Kidney (tissue), 13 donors: ENCODE measurements at regions not wholly inside any gene's neighbourhood (a gene's known extent, or its start where the extent isn't known, plus 50 kb on each side); places are given as distances from the start of the nearest gene placed in this dataset.

Experiments used
- DNase-seq, 5 donors: peaks; one replicate each; pipeline ENCODE4 v3.0.0-alpha.2; 2013 to 2020
- FAIRE-seq: peaks from 2 replicates; lab custom pipeline; 2012; peaks lifted over from hg19 to GRCh38; lab: Jason Lieb, UNC
- H3K27ac ChIP-seq, 2 donors: one replicate each; pipeline ENCODE4 v1.7.0; 2013; ENCODE audit warnings: low read depth in 2 of 2, low read length in 2 of 2, inconsistent platforms in 1 of 2
- H3K27me3 ChIP-seq: one replicate; pipeline ENCODE4 v1.7.1; 2013; ENCODE audit warnings: low read length, inconsistent platforms; ENCODE audit not compliant: control insufficient read depth, insufficient read depth
- H3K36me3 ChIP-seq, 3 donors: one replicate each; pipeline versions ENCODE4 v1.7.0 to v1.7.1; 2013; ENCODE audit warnings: low read length in 3 of 3, control low read depth in 1 of 3, inconsistent platforms in 1 of 3; ENCODE audit not compliant: insufficient read depth in 3 of 3, control insufficient read depth in 2 of 3
- H3K4me1 ChIP-seq, 3 donors: one replicate each; pipeline versions ENCODE4 v1.7.0 to v1.7.1; 2013; ENCODE audit warnings: low read length in 3 of 3, inconsistent platforms in 1 of 3, low read depth in 1 of 3; ENCODE audit not compliant: control insufficient read depth in 2 of 3, insufficient read depth in 2 of 3
- H3K4me3 ChIP-seq, 3 donors: one replicate each; pipeline versions ENCODE4 v1.7.0 to v1.8.1; 2013; ENCODE audit warnings: low read length in 3 of 3, control low read depth in 1 of 3, inconsistent platforms in 1 of 3
- H3K9ac ChIP-seq, 3 donors: one replicate each; pipeline versions ENCODE4 v1.7.0 to v1.7.1; 2013; ENCODE audit warnings: low read length in 3 of 3, control low read depth in 1 of 3, inconsistent platforms in 1 of 3
- H3K9me3 ChIP-seq, 3 donors: one replicate each; pipeline versions ENCODE4 v1.7.0 to v1.7.1; 2013; ENCODE audit warnings: low read length in 3 of 3, control low read depth in 1 of 3, inconsistent platforms in 1 of 3; ENCODE audit not compliant: control insufficient read depth in 2 of 3, insufficient read depth in 1 of 3
- CTCF ChIP-seq: IDR thresholded peaks from 3 replicates; pipeline ENCODE4 v1.5.1; 2012; ENCODE audit warnings: mild to moderate bottlenecking, moderate library complexity, borderline replicate concordance; ENCODE audit not compliant: insufficient read depth; ENCODE audit errors: extremely low read depth
- intact Hi-C: fragments of 100-400 bp; cut with DNase I; formaldehyde crosslinking; loops from one replicate; pipeline ENCODE4 v1.11.1; 2022
- donor health status: control.
- donor health status: control.
- donor health status: control.
- donor health status: control.
- donor health status: control.
- donor health status: DM: yes; HTN: yes; CAD: no.
- donor health status: Normal renal cell carcinoma (clear cell type).

- Histone ChIP-seq H3K9ac (no peak overlapping the region), H3K4me3 (no peak overlapping the region), H3K27ac (no peak overlapping the region), H3K27me3 (no peaks in the 10 kb centered on the region), H3K9me3 (no peaks in the 10 kb centered on the region), H3K4me1 (no peaks in the 10 kb centered on the region), H3K36me3 (no peaks in the 10 kb centered on the region)
- intact Hi-C loops = no loop called here
- FAIRE-seq = no peak
- no peak for TF ChIP-seq CTCF
- no peak for DNase-seq
Observed at GRCh38 chr7:49089717-49090116, 165.4 kb downstream of the CDC14C start.

GRCh38 chr7:49091089-49091488 lies 166.7 kb downstream of the CDC14C start:
- FAIRE-seq = no peak
- no peaks in the 10 kb centered on the region for H3K9me3 ChIP-seq

GRCh38 chr7:49091519-49091918 lies 167.2 kb downstream of the CDC14C start:
- intact Hi-C loops = no loop called here
- no peak overlapping the region for H3K9ac ChIP-seq
- no peaks in the 10 kb centered on the region for H3K4me1 ChIP-seq
- no peak for DNase-seq
- no peak overlapping the region for H3K4me3 ChIP-seq
- H3K9me3 ChIP-seq = no peaks in the 10 kb centered on the region
- H3K27ac ChIP-seq = no peak overlapping the region
- no peak for FAIRE-seq
- H3K36me3 ChIP-seq = no peaks in the 10 kb centered on the region
- no peaks in the 10 kb centered on the region for H3K27me3 ChIP-seq
- TF ChIP-seq CTCF = no peak

More at GRCh38 chr7:49091089-49091488, 166.7 kb downstream of the CDC14C start:
- Histone ChIP-seq H3K36me3 (no peaks in the 10 kb centered on the region), H3K4me1 (no peaks in the 10 kb centered on the region), H3K9ac (no peak overlapping the region), H3K27ac (no peak overlapping the region), H3K27me3 (no peaks in the 10 kb centered on the region), H3K4me3 (no peak overlapping the region)
- intact Hi-C loops = no loop called here
- DNase-seq = no peak
- no peak for TF ChIP-seq CTCF

- Histone ChIP-seq H3K27me3 (no peaks in the 10 kb centered on the region), H3K36me3 (no peaks in the 10 kb centered on the region), H3K9me3 (no peaks in the 10 kb centered on the region), H3K27ac (no peak overlapping the region), H3K4me3 (no peak overlapping the region), H3K9ac (no peak overlapping the region), H3K4me1 (no peaks in the 10 kb centered on the region)
- no peak for TF ChIP-seq CTCF
- intact Hi-C loops = no loop called here
- FAIRE-seq = no peak
- no peak for DNase-seq
Observed at GRCh38 chr7:49093218-49093617, 168.9 kb downstream of the CDC14C start.
